HCT116 (cell line): ENCODE measurements at regions not wholly inside any gene's neighbourhood (a gene's known extent, or its start where the extent isn't known, plus 50 kb on each side); places are given as distances from the start of the nearest gene placed in this dataset.

ENCODE experiments used
- ATAC-seq: fragments of 200-7000 bp; cut with Tn5 transposase; 2 replicates; pipeline ENCODE4 v1.9.1; 2020; ENCODE audit warnings: mild to moderate bottlenecking, moderate library complexity
- BruUV-seq: library from RNA; stranded (reverse); fragments of 400-500 nt; replicated peaks from 2 replicates; lab custom pipeline; 2021; lab: Mats Ljungman, UMichigan
- CTCF ChIA-PET: fragments of 300-600 bp; sonication (Branson Sonifier 250); formaldehyde crosslinking; loops from one replicate; lab custom pipeline; 2021; ENCODE audit warnings: antibody characterized with exemption; lab: Charles Lee
- POLR2A ChIA-PET: fragments of 300-600, 350-600 bp; sonication (Branson Sonifier 250); formaldehyde crosslinking; loops from one replicate; lab custom pipeline; 2021; ENCODE audit warnings: antibody characterized with exemption; lab: Charles Lee
- RAD21 ChIA-PET, 2 experiments: fragments of 300-600 bp; sonication (Branson Sonifier 250); formaldehyde crosslinking; loops; one replicate each; lab custom pipeline; 2023; ENCODE audit warnings: low total read pairs in 2 of 2; ENCODE audit not compliant: uncharacterized antibody in 2 of 2, unreplicated experiment in 2 of 2, low non-redundant PET in 1 of 2; lab: Charles Lee
- DNase-seq: peaks from one replicate; pipeline ENCODE4 v3.0.0-alpha.2; 2010; ENCODE audit warnings: low read depth, low spot score
- H2AFZ ChIP-seq: fragments of 200-600 bp; shearing (Covaris generic), sonication (generic); 2 replicates; pipeline ENCODE4 v1.6.1; 2017; ENCODE audit warnings: low read depth, mixed run types, mixed read lengths, antibody characterized with exemption, low read length; ENCODE audit not compliant: poor library complexity, severe bottlenecking
- H3K27ac ChIP-seq: 2 replicates; pipeline ENCODE4 v1.5.1; 2012; ENCODE audit warnings: low read depth, low read length
- H3K27me3 ChIP-seq: fragments of 200-600 bp; sonication (generic); 2 replicates; pipeline ENCODE4 v1.6.1; 2016; ENCODE audit warnings: mixed run types, low read length, mixed read lengths; ENCODE audit not compliant: insufficient read depth
- H3K36me3 ChIP-seq, 2 experiments: fragments of 200-500 bp in 1 of 2; fragments of 200-600 bp in 1 of 2; sonication (Bioruptor generic) in 1 of 2; sonication (generic) in 1 of 2; 2 replicates each; pipeline versions ENCODE4 v1.5.1 to v1.6.1; 2014 to 2016; ENCODE audit warnings: low read length in 2 of 2, inconsistent platforms in 1 of 2, mixed read lengths in 1 of 2, mixed run types in 1 of 2; ENCODE audit not compliant: insufficient read depth in 2 of 2, control insufficient read depth in 1 of 2
- H3K4me1 ChIP-seq, 2 experiments: fragments of 200-600 bp in 1 of 2; sonication (generic) in 1 of 2; 2 replicates each; pipeline versions ENCODE4 v1.5.1 to v1.6.1; 2012 to 2017; ENCODE audit warnings: low read length in 2 of 2, inconsistent platforms in 1 of 2, mild to moderate bottlenecking in 1 of 2, mixed read lengths in 1 of 2, mixed run types in 1 of 2, moderate library complexity in 1 of 2; ENCODE audit not compliant: insufficient read depth in 2 of 2, control insufficient read depth in 1 of 2
- H3K4me2 ChIP-seq: fragments of 200-600 bp; sonication (generic); 2 replicates; pipeline ENCODE4 v1.6.1; 2017; ENCODE audit warnings: mixed run types, low read length, mixed read lengths
- H3K4me3 ChIP-seq, 2 experiments: fragments of 200-600 bp in 1 of 2; sonication (generic) in 1 of 2; replicated peaks in 1 of 2; 2 replicates each; pipeline ENCODE4 v1.5.1; 2011 to 2016; ENCODE audit warnings: low read length in 2 of 2, control low read depth in 1 of 2, low read depth in 1 of 2, mild to moderate bottlenecking in 1 of 2, mixed read lengths in 1 of 2, mixed run types in 1 of 2
- H3K79me2 ChIP-seq: fragments of 200-600 bp; sonication (generic); 2 replicates; pipeline ENCODE4 v1.6.1; 2017; ENCODE audit warnings: mild to moderate bottlenecking, mixed run types, low read length, moderate library complexity, mixed read lengths; ENCODE audit not compliant: insufficient read depth
- H3K9ac ChIP-seq: fragments of 200-600 bp; sonication (generic); 2 replicates; pipeline ENCODE4 v1.6.1; 2016; ENCODE audit warnings: low read length, mixed read lengths
- H3K9me2 ChIP-seq: fragments of 200-600 bp; sonication (generic), shearing (Covaris generic); 2 replicates; pipeline ENCODE4 v1.6.1; 2017; ENCODE audit warnings: mixed run types, mild to moderate bottlenecking, moderate library complexity; ENCODE audit not compliant: insufficient read depth
- H3K9me3 ChIP-seq, 2 experiments: fragments of 200-500 bp in 1 of 2; fragments of 200-600 bp in 1 of 2; sonication (Bioruptor generic) in 1 of 2; sonication (generic) in 1 of 2; 2 replicates each; pipeline ENCODE4 v1.6.1; 2014 to 2017; ENCODE audit warnings: low read length in 2 of 2, mixed read lengths in 2 of 2, inconsistent platforms in 1 of 2, low read depth in 1 of 2, mild to moderate bottlenecking in 1 of 2, mixed run types in 1 of 2, moderate library complexity in 1 of 2; ENCODE audit not compliant: control insufficient read depth in 1 of 2, insufficient read depth in 1 of 2
- H4K20me1 ChIP-seq: fragments of 200-600 bp; sonication (generic), shearing (Covaris generic); 2 replicates; pipeline ENCODE4 v1.6.1; 2017; ENCODE audit warnings: mixed run types, mild to moderate bottlenecking, moderate library complexity; ENCODE audit not compliant: insufficient read depth
- CBX3 ChIP-seq: IDR thresholded peaks from 2 replicates; pipeline ENCODE4 v1.6.1; 2012; ENCODE audit warnings: low read depth
- CTCF ChIP-seq, 3 experiments: fragments of 200-600 bp in 1 of 3; sonication (generic) in 1 of 3; IDR thresholded peaks in 2 of 3; conservative IDR thresholded peaks in 1 of 3; 2 replicates each; pipeline ENCODE4 v1.5.1; 2012 to 2017; ENCODE audit warnings: low read depth in 2 of 3, low read length in 2 of 3, antibody characterized with exemption in 1 of 3, borderline replicate concordance in 1 of 3, control low read depth in 1 of 3, mild to moderate bottlenecking in 1 of 3, mixed read lengths in 1 of 3, mixed run types in 1 of 3, moderate library complexity in 1 of 3; ENCODE audit not compliant: insufficient read depth in 1 of 3
- ELF1 ChIP-seq: IDR thresholded peaks from 2 replicates; pipeline ENCODE4 v1.6.1; 2012; ENCODE audit warnings: low read depth, borderline replicate concordance
- EZH2 ChIP-seq: fragments of 200-600 bp; sonication (generic); IDR thresholded peaks from 2 replicates; pipeline ENCODE4 v1.6.1; 2017; ENCODE audit warnings: antibody characterized with exemption, mixed run types
- EZH2phosphoT487 ChIP-seq: fragments of 200-600 bp; IDR thresholded peaks from 2 replicates; pipeline ENCODE4 v1.6.1; 2018; ENCODE audit warnings: antibody characterized with exemption, borderline replicate concordance
- JUND ChIP-seq: IDR thresholded peaks from 2 replicates; pipeline ENCODE4 v1.6.1; 2012
- POLR2AphosphoS5 ChIP-seq: IDR thresholded peaks from 2 replicates; pipeline ENCODE4 v1.6.1; 2011; ENCODE audit warnings: mild to moderate bottlenecking, low read depth, low read length, moderate library complexity
- RAD21 ChIP-seq: IDR thresholded peaks from 2 replicates; pipeline ENCODE4 v1.6.1; 2012; ENCODE audit warnings: low read depth, mild to moderate bottlenecking
- SP1 ChIP-seq: IDR thresholded peaks from 2 replicates; pipeline ENCODE4 v1.6.1; 2012; ENCODE audit warnings: low read depth
- SRF ChIP-seq: IDR thresholded peaks from 2 replicates; pipeline ENCODE4 v1.6.1; 2012; ENCODE audit warnings: low read depth
- YY1 ChIP-seq: IDR thresholded peaks from 2 replicates; pipeline ENCODE4 v1.6.1; 2011; ENCODE audit warnings: low read length, low read depth, moderate library complexity, mild to moderate bottlenecking; ENCODE audit not compliant: insufficient replicate concordance; ENCODE audit errors: extremely low read depth
- ZNF274 ChIP-seq: fragments of 200-500 bp; sonication (Bioruptor generic); IDR thresholded peaks from 2 replicates; pipeline ENCODE4 v1.6.1; 2014; ENCODE audit warnings: mild to moderate bottlenecking, low read depth, low read length, inconsistent platforms
- intact Hi-C: fragments of 100-400 bp; cut with micrococcal nuclease; formaldehyde crosslinking; loops from 2 replicates; pipeline ENCODE4 v1.10.0; 2022
- TF ChIP-seq, protein P1 (sequence below): IDR thresholded peaks from 2 replicates; pipeline ENCODE4 v1.6.1; 2012
- TF ChIP-seq, protein P2 (sequence below): IDR thresholded peaks from 2 replicates; pipeline ENCODE4 v1.6.1; 2012

GRCh38 chr3:194280777-194281176 lies 70.4 kb downstream of the CPN2 start:
- no peaks in the 10 kb centered on the region for H3K27me3 ChIP-seq
- DNase-seq (no peak), ATAC-seq (no peak)
- no peaks in the 10 kb centered on the region for H3K79me2 ChIP-seq
- H4K20me1 ChIP-seq = no peaks in the 10 kb centered on the region
- BruUV-seq = no TSS peak
- H3K36me3 ChIP-seq = no peaks in the 10 kb centered on the region
- H3K9me2 ChIP-seq = no peaks in the 10 kb centered on the region
- H3K4me2 ChIP-seq = no peak overlapping the region
- no peak overlapping the region for H3K27ac ChIP-seq
- intact Hi-C loops = no loop called here
- H2AFZ ChIP-seq = no peak overlapping the region
- ChIA-PET CTCF (no interaction called here), RAD21 (no interaction called here), POLR2A (no interaction called here)
- no peaks in the 10 kb centered on the region for H3K9me3 ChIP-seq
- no peak overlapping the region for H3K4me3 ChIP-seq
- H3K4me1 ChIP-seq = peaks cover 14 to 21% of the 10 kb centered on the region in 2 experiments
- H3K9ac ChIP-seq = no peak overlapping the region
- no peak for TF ChIP-seq ZNF274
- no peak for TF ChIP-seq EZH2phosphoT487
- no peak for TF ChIP-seq CTCF (IDR thresholded peaks at IDR 0.05 in 2 of 3, conservative IDR thresholded peaks at IDR 0.05 in 1 of 3; ENCODE audit: borderline replicate concordance in 1 of 3, insufficient read depth in 1 of 3, low read depth in 2 of 3, low read length in 2 of 3)
- no peak for TF ChIP-seq ELF1
- TF ChIP-seq EZH2 = no peak
- no peak for TF ChIP-seq SRF
- TF ChIP-seq JUND = no peak
- no peak for TF ChIP-seq CBX3
- no peak for TF ChIP-seq SP1
- TF ChIP-seq YY1 = no peak
- TF ChIP-seq, protein P1, sequence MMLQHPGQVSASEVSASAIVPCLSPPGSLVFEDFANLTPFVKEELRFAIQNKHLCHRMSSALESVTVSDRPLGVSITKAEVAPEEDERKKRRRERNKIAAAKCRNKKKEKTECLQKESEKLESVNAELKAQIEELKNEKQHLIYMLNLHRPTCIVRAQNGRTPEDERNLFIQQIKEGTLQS = no peak
- TF ChIP-seq POLR2AphosphoS5 = no peak
- TF ChIP-seq, protein P2, sequence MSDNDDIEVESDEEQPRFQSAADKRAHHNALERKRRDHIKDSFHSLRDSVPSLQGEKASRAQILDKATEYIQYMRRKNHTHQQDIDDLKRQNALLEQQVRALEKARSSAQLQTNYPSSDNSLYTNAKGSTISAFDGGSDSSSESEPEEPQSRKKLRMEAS = no peak
- TF ChIP-seq RAD21 = no peak
